ENCODE measurements at regions not wholly inside any gene's neighbourhood (a gene's known extent, or its start where the extent isn't known, plus 50 kb on each side); places are given as distances from the start of the nearest gene placed in this dataset.

DNA sequence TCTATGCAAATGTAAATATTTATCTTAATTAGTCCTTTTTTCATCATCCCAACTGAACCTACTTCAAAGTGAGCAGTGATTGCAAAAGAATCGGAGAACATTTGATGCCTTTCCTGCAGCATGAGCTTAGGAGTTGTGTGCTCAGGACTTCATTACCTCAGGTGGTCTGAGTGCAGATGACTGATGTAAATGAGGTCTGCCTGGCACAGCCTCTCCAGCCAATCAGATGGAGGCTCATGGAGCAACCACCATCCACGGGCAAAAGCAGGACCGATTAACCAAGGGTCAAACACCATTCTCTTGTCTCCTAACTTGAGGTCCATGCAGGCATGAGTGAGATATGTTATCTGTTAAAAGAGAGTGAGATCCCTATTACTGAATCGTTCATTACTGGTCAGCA is 165.7 kb upstream of the CARMIL1 start:
- no peak overlapping the region for H3K4me3 ChIP-seq (ENCODE audit: low read depth, low read length)
- no peaks in the 10 kb centered on the region for H3K9me3 ChIP-seq (ENCODE audit: control insufficient read depth, insufficient read depth, low read length)
- H3K36me3 ChIP-seq (ENCODE audit: control insufficient read depth, insufficient read depth, low read length) = no peaks in the 10 kb centered on the region
- no peaks in the 10 kb centered on the region for H3K4me1 ChIP-seq (ENCODE audit: control insufficient read depth, insufficient read depth, low read length)
- no peaks in the 10 kb centered on the region for H3K27me3 ChIP-seq (ENCODE audit: control insufficient read depth, insufficient read depth, low read length)
- no peak overlapping the region for H3K9ac ChIP-seq (ENCODE audit: low read depth, low read length)

- Histone ChIP-seq H3K9ac (ENCODE audit: low read depth, low read length) (no peak overlapping the region), H3K4me3 (ENCODE audit: low read depth, low read length) (no peak overlapping the region), H3K9me3 (ENCODE audit: control insufficient read depth, insufficient read depth, low read length) (no peaks in the 10 kb centered on the region), H3K36me3 (ENCODE audit: control insufficient read depth, insufficient read depth, low read length) (no peaks in the 10 kb centered on the region), H3K27me3 (ENCODE audit: control insufficient read depth, insufficient read depth, low read length) (no peaks in the 10 kb centered on the region), H3K4me1 (ENCODE audit: control insufficient read depth, insufficient read depth, low read length) (no peaks in the 10 kb centered on the region)
These were observed 161.1 kb upstream of the CARMIL1 start for GRCh38 chr6:25118038-25118437.

- H3K4me1 ChIP-seq (ENCODE audit: control insufficient read depth, insufficient read depth, low read length) = no peaks in the 10 kb centered on the region
- H3K9ac ChIP-seq (ENCODE audit: low read depth, low read length) = no peak overlapping the region
- no peaks in the 10 kb centered on the region for H3K9me3 ChIP-seq (ENCODE audit: control insufficient read depth, insufficient read depth, low read length)
- no peak overlapping the region for H3K4me3 ChIP-seq (ENCODE audit: low read depth, low read length)
- H3K36me3 ChIP-seq (ENCODE audit: control insufficient read depth, insufficient read depth, low read length) = no peaks in the 10 kb centered on the region
- H3K27me3 ChIP-seq (ENCODE audit: control insufficient read depth, insufficient read depth, low read length) = no peaks in the 10 kb centered on the region
These were observed 158.0 kb upstream of the CARMIL1 start for GRCh38 chr6:25121186-25121585.

DNA sequence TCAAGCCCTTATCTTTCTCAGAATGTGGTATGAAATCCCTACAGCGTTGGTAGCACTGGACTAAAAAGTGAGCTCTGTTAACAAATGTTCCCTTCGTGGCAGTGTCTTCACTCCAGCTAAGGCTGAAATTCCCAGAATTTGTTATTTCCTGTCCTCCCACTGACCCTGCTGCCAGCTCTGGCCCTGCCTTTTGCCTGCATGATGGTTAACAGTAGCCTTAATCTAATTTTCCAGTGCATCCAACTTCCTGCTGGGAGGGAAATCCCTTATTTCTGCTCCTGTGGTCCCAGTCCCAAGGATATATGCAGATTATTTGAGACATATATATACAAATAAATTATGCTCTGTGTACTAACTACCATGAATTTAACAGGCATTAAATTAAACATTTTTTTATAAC is 157.2 kb upstream of the CARMIL1 start:
- no peak overlapping the region for H3K4me3 ChIP-seq (ENCODE audit: low read depth, low read length)
- H3K9ac ChIP-seq (ENCODE audit: low read depth, low read length) = no peak overlapping the region
- H3K36me3 ChIP-seq (ENCODE audit: control insufficient read depth, insufficient read depth, low read length) = no peaks in the 10 kb centered on the region
- no peaks in the 10 kb centered on the region for H3K27me3 ChIP-seq (ENCODE audit: control insufficient read depth, insufficient read depth, low read length)
- no peaks in the 10 kb centered on the region for H3K9me3 ChIP-seq (ENCODE audit: control insufficient read depth, insufficient read depth, low read length)
- H3K4me1 ChIP-seq (ENCODE audit: control insufficient read depth, insufficient read depth, low read length) = no peaks in the 10 kb centered on the region

- no peaks in the 10 kb centered on the region for H3K9me3 ChIP-seq (ENCODE audit: control insufficient read depth, insufficient read depth, low read length)
- H3K9ac ChIP-seq (ENCODE audit: low read depth, low read length) = no peak overlapping the region
- no peaks in the 10 kb centered on the region for H3K27me3 ChIP-seq (ENCODE audit: control insufficient read depth, insufficient read depth, low read length)
- no peaks in the 10 kb centered on the region for H3K36me3 ChIP-seq (ENCODE audit: control insufficient read depth, insufficient read depth, low read length)
- no peak overlapping the region for H3K4me3 ChIP-seq (ENCODE audit: low read depth, low read length)
- H3K4me1 ChIP-seq (ENCODE audit: control insufficient read depth, insufficient read depth, low read length) = no peaks in the 10 kb centered on the region
These were observed 156.4 kb upstream of the CARMIL1 start for GRCh38 chr6:25122622-25123237.

GRCh38 chr6:25124216-25124715 is 154.9 kb upstream of the CARMIL1 start:
- no peaks in the 10 kb centered on the region for H3K36me3 ChIP-seq (ENCODE audit: control insufficient read depth, insufficient read depth, low read length)
- no peaks in the 10 kb centered on the region for H3K9me3 ChIP-seq (ENCODE audit: control insufficient read depth, insufficient read depth, low read length)
- no peak overlapping the region for H3K9ac ChIP-seq (ENCODE audit: low read depth, low read length)
- no peaks in the 10 kb centered on the region for H3K27me3 ChIP-seq (ENCODE audit: control insufficient read depth, insufficient read depth, low read length)
- H3K4me3 ChIP-seq (ENCODE audit: low read depth, low read length) = no peak overlapping the region
- peaks cover 3% of the 10 kb centered on the region for H3K4me1 ChIP-seq (ENCODE audit: control insufficient read depth, insufficient read depth, low read length)

DNA sequence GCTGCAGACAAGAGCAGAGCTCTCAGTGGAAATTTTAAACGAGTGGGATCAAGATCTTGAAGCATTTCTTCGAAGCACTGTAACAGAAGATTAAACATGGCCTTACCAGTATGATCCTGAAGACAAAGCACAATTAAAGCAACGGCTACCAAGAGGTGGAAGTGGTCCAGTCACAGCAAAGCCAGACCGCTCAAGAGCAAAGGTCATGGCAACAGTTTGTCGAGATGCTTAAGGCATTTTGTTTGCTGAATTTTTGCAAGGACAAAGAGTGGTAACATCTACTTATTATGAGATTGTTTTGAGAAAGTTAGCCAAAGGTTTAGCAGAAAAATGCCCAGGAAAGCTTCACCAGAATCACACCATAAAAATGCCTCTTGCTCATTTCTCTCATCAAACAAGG is 153.4 kb upstream of the CARMIL1 start:
- H3K36me3 ChIP-seq (ENCODE audit: control insufficient read depth, insufficient read depth, low read length) = no peaks in the 10 kb centered on the region
- no peaks in the 10 kb centered on the region for H3K9me3 ChIP-seq (ENCODE audit: control insufficient read depth, insufficient read depth, low read length)
- no peak overlapping the region for H3K9ac ChIP-seq (ENCODE audit: low read depth, low read length)
- no peak overlapping the region for H3K4me3 ChIP-seq (ENCODE audit: low read depth, low read length)
- peaks cover 6% of the 10 kb centered on the region for H3K4me1 ChIP-seq (ENCODE audit: control insufficient read depth, insufficient read depth, low read length)
- no peaks in the 10 kb centered on the region for H3K27me3 ChIP-seq (ENCODE audit: control insufficient read depth, insufficient read depth, low read length)

DNA sequence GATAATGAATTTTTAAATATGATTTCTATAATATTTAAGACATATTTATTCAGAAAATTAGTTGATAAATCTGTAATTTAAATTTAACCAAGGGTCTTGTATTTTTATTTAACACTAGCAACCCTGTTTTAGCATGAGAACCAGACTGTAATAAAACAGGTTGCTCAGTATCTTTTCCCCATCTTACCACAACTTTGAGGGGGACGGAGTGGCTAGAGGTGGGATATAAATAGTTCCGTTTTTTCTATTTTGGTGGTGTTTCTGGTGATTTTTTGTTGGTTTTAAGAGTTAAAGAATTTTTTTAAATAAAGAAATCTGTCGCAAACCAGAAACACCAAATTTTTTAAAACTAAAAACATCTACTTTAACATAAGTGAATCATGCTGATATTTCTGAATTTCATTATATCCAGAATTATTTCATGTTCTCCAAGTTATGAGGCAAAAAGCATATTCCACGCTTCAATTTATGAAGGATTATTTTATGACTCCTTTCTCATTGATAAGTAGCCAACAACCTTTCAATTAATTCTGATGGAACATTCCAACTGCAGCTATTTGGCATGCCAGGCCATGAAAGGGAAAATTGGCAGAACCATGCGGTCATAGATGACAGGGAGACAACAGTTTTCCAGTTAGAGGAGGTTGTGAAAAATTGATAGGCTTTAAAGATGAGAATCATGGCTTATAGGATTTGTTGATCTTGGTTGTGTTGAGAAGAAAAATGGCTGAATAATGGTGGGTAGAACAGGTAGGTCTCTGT is 151.9 kb upstream of the CARMIL1 start:
- Histone ChIP-seq H3K4me1 (ENCODE audit: control insufficient read depth, insufficient read depth, low read length) (peaks cover 8% of the 10 kb centered on the region), H3K36me3 (ENCODE audit: control insufficient read depth, insufficient read depth, low read length) (no peaks in the 10 kb centered on the region), H3K9ac (ENCODE audit: low read depth, low read length) (no peak overlapping the region), H3K4me3 (ENCODE audit: low read depth, low read length) (no peak overlapping the region), H3K9me3 (ENCODE audit: control insufficient read depth, insufficient read depth, low read length) (no peaks in the 10 kb centered on the region), H3K27me3 (ENCODE audit: control insufficient read depth, insufficient read depth, low read length) (no peaks in the 10 kb centered on the region)

DNA sequence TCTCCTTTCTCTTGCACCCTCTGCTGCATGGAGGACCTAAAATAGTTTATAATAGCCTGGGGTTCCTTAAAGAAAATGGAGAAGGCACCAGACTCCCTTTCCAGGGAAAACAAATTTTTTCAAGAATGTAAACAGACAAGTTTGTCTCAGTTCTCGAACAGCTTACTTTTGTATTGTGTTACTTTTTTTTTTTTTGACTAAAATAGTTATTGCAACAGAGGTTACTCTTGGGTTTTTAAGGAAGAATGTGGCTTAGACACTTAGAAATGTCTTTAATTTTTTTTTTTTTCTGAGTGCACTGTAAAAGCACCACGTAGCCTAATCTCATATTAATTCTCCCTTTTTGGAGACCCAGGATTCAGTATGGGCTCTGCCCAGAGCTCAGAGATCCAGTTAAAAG is 148.7 kb upstream of the CARMIL1 start:
- Histone ChIP-seq H3K9me3 (ENCODE audit: control insufficient read depth, insufficient read depth, low read length) (peaks cover 5% of the 10 kb centered on the region), H3K36me3 (ENCODE audit: control insufficient read depth, insufficient read depth, low read length) (no peaks in the 10 kb centered on the region), H3K9ac (ENCODE audit: low read depth, low read length) (no peak overlapping the region), H3K27me3 (ENCODE audit: control insufficient read depth, insufficient read depth, low read length) (no peaks in the 10 kb centered on the region), H3K4me1 (ENCODE audit: control insufficient read depth, insufficient read depth, low read length) (peaks cover 8% of the 10 kb centered on the region), H3K4me3 (ENCODE audit: low read depth, low read length) (no peak overlapping the region)

GRCh38 chr6:25132934-25133333 is 146.2 kb upstream of the CARMIL1 start:
- Histone ChIP-seq H3K4me3 (ENCODE audit: low read depth, low read length) (no peak overlapping the region), H3K9me3 (ENCODE audit: control insufficient read depth, insufficient read depth, low read length) (peaks cover 5% of the 10 kb centered on the region), H3K9ac (ENCODE audit: low read depth, low read length) (no peak overlapping the region), H3K27me3 (ENCODE audit: control insufficient read depth, insufficient read depth, low read length) (no peaks in the 10 kb centered on the region), H3K36me3 (ENCODE audit: control insufficient read depth, insufficient read depth, low read length) (no peaks in the 10 kb centered on the region), H3K4me1 (ENCODE audit: control insufficient read depth, insufficient read depth, low read length) (peaks cover 8% of the 10 kb centered on the region)

GRCh38 chr6:25133568-25133967 is 145.6 kb upstream of the CARMIL1 start:
- Histone ChIP-seq H3K9ac (ENCODE audit: low read depth, low read length) (no peak overlapping the region), H3K9me3 (ENCODE audit: control insufficient read depth, insufficient read depth, low read length) (peaks cover 5% of the 10 kb centered on the region), H3K4me1 (ENCODE audit: control insufficient read depth, insufficient read depth, low read length) (peaks cover 8% of the 10 kb centered on the region), H3K36me3 (ENCODE audit: control insufficient read depth, insufficient read depth, low read length) (no peaks in the 10 kb centered on the region), H3K4me3 (ENCODE audit: low read depth, low read length) (no peak overlapping the region), H3K27me3 (ENCODE audit: control insufficient read depth, insufficient read depth, low read length) (no peaks in the 10 kb centered on the region)

- Histone ChIP-seq H3K36me3 (ENCODE audit: control insufficient read depth, insufficient read depth, low read length) (no peaks in the 10 kb centered on the region), H3K9ac (ENCODE audit: low read depth, low read length) (no peak overlapping the region)
These were observed 142.3 kb upstream of the CARMIL1 start for GRCh38 chr6:25136854-25137253.

More at GRCh38 chr6:25136854-25137253, 142.3 kb upstream of the CARMIL1 start:
- Histone ChIP-seq H3K9me3 (ENCODE audit: control insufficient read depth, insufficient read depth, low read length) (peaks cover 5% of the 10 kb centered on the region), H3K4me1 (ENCODE audit: control insufficient read depth, insufficient read depth, low read length) (no peaks in the 10 kb centered on the region), H3K4me3 (ENCODE audit: low read depth, low read length) (no peak overlapping the region), H3K27me3 (ENCODE audit: control insufficient read depth, insufficient read depth, low read length) (no peaks in the 10 kb centered on the region)
